ENCODE measurements at regions not wholly inside any gene's neighbourhood (a gene's known extent, or its start where the extent isn't known, plus 50 kb on each side); places are given as distances from the start of the nearest gene placed in this dataset.

- no peak for TF ChIP-seq ZBTB4 (CRISPR knock-in tag; IDR thresholded peaks at IDR 0.05)
Observed at GRCh38 chr3:73680391-73681095, 55.8 kb upstream of the PDZRN3 start (continued).

- no peaks in the 10 kb centered on the region for H4K20me1 ChIP-seq (ENCODE audit: control insufficient read depth, insufficient read depth)
- H3K4me1 ChIP-seq (ENCODE audit: control insufficient read depth, insufficient read depth, low read length), result no peaks in the 10 kb centered on the region
- ChIA-PET SMC1A (ENCODE audit: uncharacterized antibody, unreplicated experiment) (no interaction called here), CTCF (interaction anchor here (0.6 kb wide), 1 partner anchor 17 kb away, joined by 4 read pairs; no protein-coding TSS in a partner anchor), POLR2A (no interaction called here), RAD21 (ENCODE audit: unreplicated experiment) (no interaction called here)
- in situ Hi-C loops (cut with MboI), result no loop called here
- BruUV-seq (replicated peaks), result no TSS peak
- H3K4me3 ChIP-seq, result no peak overlapping the region
- no peaks in the 10 kb centered on the region for H3K9me3 ChIP-seq (replicated peaks; ENCODE audit: control insufficient read depth, insufficient read depth, low read length)
- DNase-seq (ENCODE audit: low read depth, low spot score) (no peak), ATAC-seq (no peak), FAIRE-seq (no peak)
- no peaks in the 10 kb centered on the region for H3K36me3 ChIP-seq (ENCODE audit: control insufficient read depth in 2 of 2, insufficient read depth in 2 of 2, low read length in 1 of 2)
- no peak overlapping the region for H2AFZ ChIP-seq (ENCODE audit: control insufficient read depth, low read depth, low read length)
- intact Hi-C loops (cut with micrococcal nuclease; ENCODE audit: unreplicated experiment), result no loop called here
- H3K79me2 ChIP-seq (ENCODE audit: control insufficient read depth, insufficient read depth, low read length), result no peaks in the 10 kb centered on the region
- H3K27me3 ChIP-seq (replicated peaks in 1 of 2; ENCODE audit: control insufficient read depth in 2 of 2, insufficient read depth in 2 of 2, low read length in 1 of 2), result no peaks in the 10 kb centered on the region; a peak in 1 of 4 replicates
- H3K4me2 ChIP-seq (ENCODE audit: control insufficient read depth, insufficient read depth), result no peak overlapping the region
- H3K9ac ChIP-seq (ENCODE audit: control insufficient read depth, insufficient read depth, low read length), result no peak overlapping the region
- WGBS (ENCODE audit: insufficient coverage, insufficient replicate concordance, low lambda C conversion rate, missing lambda C conversion rate), result 13% methylated on average over 7 of the region's 7 CpGs
- H3K27ac ChIP-seq (ENCODE audit: control insufficient read depth, insufficient read depth), result no peak overlapping the region
- no peak for TF ChIP-seq ETV6 (conservative IDR thresholded peaks at IDR 0.05 in 1 of 2, IDR thresholded peaks at IDR 0.05 in 1 of 2; ENCODE audit: borderline replicate concordance in 1 of 2, low read depth in 1 of 2)
- no peak for TF ChIP-seq E4F1 (IDR thresholded peaks at IDR 0.05; ENCODE audit: borderline replicate concordance, partially characterized antibody)
- TF ChIP-seq POLR2AphosphoS2 (IDR thresholded peaks at IDR 0.05; ENCODE audit: low read depth, low read length), result no peak
- TF ChIP-seq HSF1 (IDR thresholded peaks at IDR 0.05; ENCODE audit: low read depth, low read length), result no peak
- TF ChIP-seq MXI1 (IDR thresholded peaks at IDR 0.05; ENCODE audit: low read depth, low read length), result no peak
- no peak for TF ChIP-seq ZNF207 (IDR thresholded peaks at IDR 0.05; ENCODE audit: borderline replicate concordance)
- TF ChIP-seq ZNF687 (IDR thresholded peaks at IDR 0.05), result no peak
Observed at GRCh38 chr3:73677336-73678024, 52.7 kb upstream of the PDZRN3 start.

Measured in GM12878 (cell line).